ENCODE measurements at regions not wholly inside any gene's neighbourhood (a gene's known extent, or its start where the extent isn't known, plus 50 kb on each side); places are given as distances from the start of the nearest gene placed in this dataset.
"Not testable (repeated sequence)": the region's sequence is repeated elsewhere in the genome, so short reads cannot be mapped to it uniquely, and the experiment has no call there.

- no peak for ATAC-seq
Measured at GRCh38 chr5:136924490-136924889, 559.1 kb upstream of the TRPC7 start.

- no peak for ATAC-seq
Measured at GRCh38 chr5:136910625-136911024, 545.3 kb upstream of the TRPC7 start.

GRCh38 chr5:136909906-136910305 lies 544.6 kb upstream of the TRPC7 start:
- no peak for ATAC-seq

GRCh38 chr5:136907371-136907770 lies 542.0 kb upstream of the TRPC7 start:
- no peak for ATAC-seq

- ATAC-seq, result no peak
Measured at GRCh38 chr5:136906545-136906944, 541.2 kb upstream of the TRPC7 start.

GRCh38 chr5:136905571-136905970 lies 540.2 kb upstream of the TRPC7 start:
- ATAC-seq, result no peak

GRCh38 chr5:136894070-136894469 lies 528.7 kb upstream of the TRPC7 start:
- ATAC-seq, result no peak

- no peak for ATAC-seq
Measured at GRCh38 chr5:136892000-136892399, 526.7 kb upstream of the TRPC7 start.

- no peak for ATAC-seq
Measured at GRCh38 chr5:136891175-136891972, 526.0 kb upstream of the TRPC7 start.

- ATAC-seq, result no peak
Measured at GRCh38 chr5:136890431-136891148, 525.2 kb upstream of the TRPC7 start.

- no peak for ATAC-seq
Measured at GRCh38 chr5:136886608-136887007, 521.3 kb upstream of the TRPC7 start.

GRCh38 chr5:136864960-136865359 lies 499.6 kb upstream of the TRPC7 start:
- ATAC-seq, result no peak

- no peak for ATAC-seq
Measured at GRCh38 chr5:136856648-136857047, 491.3 kb upstream of the TRPC7 start.

GRCh38 chr5:136853971-136854370 lies 488.6 kb upstream of the TRPC7 start:
- no peak for ATAC-seq

GRCh38 chr5:136840601-136841000 lies 475.3 kb upstream of the TRPC7 start:
- no peak for ATAC-seq

- ATAC-seq, result no peak
Measured at GRCh38 chr5:136836093-136836492, 470.7 kb upstream of the TRPC7 start.

GRCh38 chr5:136820848-136821247 lies 455.5 kb upstream of the TRPC7 start:
- no peak for ATAC-seq

GRCh38 chr5:136819526-136820302 lies 454.4 kb upstream of the TRPC7 start:
- ATAC-seq, result no peak

- no peak for ATAC-seq
Measured at GRCh38 chr5:136816327-136816726, 451.0 kb upstream of the TRPC7 start.

- no peak for ATAC-seq
Measured at GRCh38 chr5:136814619-136815378, 449.5 kb upstream of the TRPC7 start.

- not testable (repeated sequence) for ATAC-seq
Measured at GRCh38 chr5:136812270-136812669, 446.9 kb upstream of the TRPC7 start.

GRCh38 chr5:136811551-136811950 lies 446.2 kb upstream of the TRPC7 start:
- no peak for ATAC-seq

- no peak for ATAC-seq
Measured at GRCh38 chr5:136811086-136811485, 445.7 kb upstream of the TRPC7 start.
